Astrocyte of the cerebellum (primary cell): ENCODE measurements at regions not wholly inside any gene's neighbourhood (a gene's known extent, or its start where the extent isn't known, plus 50 kb on each side); places are given as distances from the start of the nearest gene placed in this dataset.

Source experiments
- DNase-seq: peaks from one replicate; pipeline ENCODE4 v3.0.0-alpha.2; 2011; ENCODE audit warnings: low read depth
- H3K4me3 ChIP-seq: 2 replicates; pipeline ENCODE4 v1.5.1; 2011; ENCODE audit warnings: mild to moderate bottlenecking, low read depth, low read length, moderate library complexity
- in situ Hi-C: cut with HindIII; loops from 2 replicates; pipeline ENCODE4 v1.10.0; 2017; ENCODE audit warnings: low sequenced_read_pairs
- TF ChIP-seq, protein P1 (sequence below): IDR thresholded peaks from 2 replicates; pipeline ENCODE4 v1.5.1; 2012; ENCODE audit warnings: low read length, low read depth, moderate library complexity, mild to moderate bottlenecking; ENCODE audit errors: missing control alignments

DNA sequence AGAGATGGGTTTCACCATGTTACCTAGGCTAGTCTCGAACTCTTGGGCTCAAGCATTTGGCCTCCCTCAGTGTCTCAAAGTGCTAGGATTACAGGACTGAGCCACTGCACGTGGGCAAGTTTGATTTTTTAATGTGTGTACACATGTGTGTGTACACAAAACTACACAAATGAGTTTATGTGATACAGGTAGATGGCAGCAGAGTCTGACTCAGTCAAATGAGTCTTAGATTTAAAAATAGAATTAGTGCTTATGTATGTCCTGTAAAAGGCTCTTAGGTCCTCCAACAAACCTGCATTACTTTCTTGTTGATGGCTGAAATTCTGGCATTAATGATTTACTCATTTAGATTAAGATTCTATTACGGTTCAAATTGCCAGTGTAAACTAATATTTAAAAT lies 293.7 kb downstream of the PCDH17 start:
- no peak overlapping the region for H3K4me3 ChIP-seq
- DNase-seq = no peak
- TF ChIP-seq, protein P1, sequence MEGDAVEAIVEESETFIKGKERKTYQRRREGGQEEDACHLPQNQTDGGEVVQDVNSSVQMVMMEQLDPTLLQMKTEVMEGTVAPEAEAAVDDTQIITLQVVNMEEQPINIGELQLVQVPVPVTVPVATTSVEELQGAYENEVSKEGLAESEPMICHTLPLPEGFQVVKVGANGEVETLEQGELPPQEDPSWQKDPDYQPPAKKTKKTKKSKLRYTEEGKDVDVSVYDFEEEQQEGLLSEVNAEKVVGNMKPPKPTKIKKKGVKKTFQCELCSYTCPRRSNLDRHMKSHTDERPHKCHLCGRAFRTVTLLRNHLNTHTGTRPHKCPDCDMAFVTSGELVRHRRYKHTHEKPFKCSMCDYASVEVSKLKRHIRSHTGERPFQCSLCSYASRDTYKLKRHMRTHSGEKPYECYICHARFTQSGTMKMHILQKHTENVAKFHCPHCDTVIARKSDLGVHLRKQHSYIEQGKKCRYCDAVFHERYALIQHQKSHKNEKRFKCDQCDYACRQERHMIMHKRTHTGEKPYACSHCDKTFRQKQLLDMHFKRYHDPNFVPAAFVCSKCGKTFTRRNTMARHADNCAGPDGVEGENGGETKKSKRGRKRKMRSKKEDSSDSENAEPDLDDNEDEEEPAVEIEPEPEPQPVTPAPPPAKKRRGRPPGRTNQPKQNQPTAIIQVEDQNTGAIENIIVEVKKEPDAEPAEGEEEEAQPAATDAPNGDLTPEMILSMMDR = no peak
- in situ Hi-C loops = no loop called here

DNA sequence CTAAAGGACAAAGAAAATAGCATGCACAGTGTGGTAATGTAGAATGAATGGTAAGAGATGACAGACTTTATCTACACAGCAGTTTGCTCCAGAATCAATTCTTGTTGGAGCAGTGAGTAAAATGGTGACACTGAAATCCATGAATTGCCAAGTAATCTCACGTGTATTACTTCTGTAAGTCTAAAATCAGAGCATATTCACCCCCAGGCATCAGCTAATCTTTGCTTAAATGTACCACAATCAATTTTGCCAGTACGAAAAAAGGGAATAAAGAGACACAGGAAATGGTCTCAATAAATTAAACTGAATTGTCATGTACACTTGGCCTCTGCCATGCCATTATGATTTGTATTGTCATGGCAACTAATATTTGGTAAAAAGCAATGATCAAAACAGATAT lies 294.2 kb downstream of the PCDH17 start:
- H3K4me3 ChIP-seq = no peak overlapping the region
- in situ Hi-C loops = no loop called here
- DNase-seq = no peak
- TF ChIP-seq, protein P1 = no peak

DNA sequence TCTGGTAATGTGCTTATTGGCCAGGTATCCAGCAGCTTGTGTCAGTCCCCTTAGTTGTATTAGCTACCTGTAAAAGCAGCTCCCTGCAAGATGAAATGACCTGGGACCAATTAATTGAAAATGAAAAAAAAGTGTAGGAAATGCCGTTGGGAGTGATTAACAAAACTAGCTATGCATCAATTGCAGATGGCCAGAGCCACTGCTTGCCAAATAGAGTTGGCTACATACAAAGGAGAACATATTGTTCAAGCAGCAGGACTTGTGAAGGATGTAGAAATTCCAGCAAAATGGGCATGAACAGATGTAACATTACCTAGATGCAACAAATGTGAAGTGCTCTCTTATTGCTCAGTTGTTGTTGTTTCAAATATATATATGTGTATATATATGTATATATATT lies 300.5 kb downstream of the PCDH17 start:
- in situ Hi-C loops = no loop called here
- no peak overlapping the region for H3K4me3 ChIP-seq
- TF ChIP-seq, protein P1 = no peak
- DNase-seq = no peak

DNA sequence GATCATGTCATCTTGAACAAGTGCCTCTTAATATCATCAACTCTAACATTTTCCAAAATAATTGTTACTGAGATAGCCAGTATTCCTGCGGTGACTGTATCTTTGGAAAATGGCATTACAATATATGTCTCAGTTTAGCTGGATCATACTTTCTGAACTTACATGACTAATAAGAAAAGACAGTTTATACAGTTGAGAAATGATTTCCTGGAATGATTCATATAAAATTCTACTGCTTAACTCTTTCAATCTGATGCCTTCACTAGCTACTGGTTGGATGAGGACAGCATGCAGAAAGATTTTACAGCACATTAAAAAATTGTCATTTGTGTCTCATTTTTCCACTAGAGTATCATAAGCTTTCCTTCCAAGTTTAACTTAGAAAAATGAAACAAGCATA lies 302.1 kb downstream of the PCDH17 start:
- TF ChIP-seq, protein P1 = no peak
- in situ Hi-C loops = no loop called here
- no peak for DNase-seq

DNA sequence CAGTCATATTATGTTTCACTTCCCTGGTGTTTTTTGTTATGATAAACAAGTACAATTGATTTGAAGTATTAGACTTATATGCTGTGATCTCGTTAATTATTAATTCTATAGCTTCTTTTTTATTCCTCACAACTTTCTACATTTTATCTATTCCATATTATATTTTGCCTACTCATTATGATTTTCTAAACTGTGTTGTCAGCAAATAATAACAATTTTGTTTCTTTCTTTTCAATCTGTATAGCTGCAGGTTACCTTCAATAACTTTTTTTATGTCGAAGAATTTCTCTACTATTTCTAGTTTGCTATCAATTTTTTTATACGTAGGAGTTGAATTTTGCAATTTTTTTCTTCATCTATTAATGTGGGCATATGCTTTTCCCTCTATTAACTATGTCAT lies 304.4 kb downstream of the PCDH17 start:
- DNase-seq = no peak
- TF ChIP-seq, protein P1 = no peak
- no peak overlapping the region for H3K4me3 ChIP-seq
- in situ Hi-C loops = no loop called here

More for the DNA sequence above, 302.1 kb downstream of the PCDH17 start:
- H3K4me3 ChIP-seq = no peak overlapping the region

DNA sequence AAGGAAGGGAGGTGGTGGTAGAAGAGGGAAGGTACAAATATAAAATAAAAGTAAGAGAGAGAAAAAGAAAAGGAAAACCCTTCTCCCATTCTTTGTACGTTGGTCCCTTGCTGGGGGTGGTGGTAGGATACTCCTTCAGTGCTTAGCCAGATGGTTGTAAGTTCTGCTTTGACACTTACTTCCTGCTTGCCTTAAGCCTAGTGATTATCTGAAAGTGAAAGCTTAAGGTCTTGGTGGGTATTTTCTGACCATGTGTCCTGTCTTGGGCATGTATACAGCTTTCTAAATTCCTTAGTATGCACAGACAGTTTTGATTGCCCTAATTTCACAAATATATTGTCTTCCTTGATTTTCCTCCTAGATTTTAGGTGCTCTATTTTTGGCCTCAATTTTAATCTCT lies 314.8 kb downstream of the PCDH17 start:
- TF ChIP-seq, protein P1 = no peak
- no peak for DNase-seq
- in situ Hi-C loops = no loop called here
- no peak overlapping the region for H3K4me3 ChIP-seq

DNA sequence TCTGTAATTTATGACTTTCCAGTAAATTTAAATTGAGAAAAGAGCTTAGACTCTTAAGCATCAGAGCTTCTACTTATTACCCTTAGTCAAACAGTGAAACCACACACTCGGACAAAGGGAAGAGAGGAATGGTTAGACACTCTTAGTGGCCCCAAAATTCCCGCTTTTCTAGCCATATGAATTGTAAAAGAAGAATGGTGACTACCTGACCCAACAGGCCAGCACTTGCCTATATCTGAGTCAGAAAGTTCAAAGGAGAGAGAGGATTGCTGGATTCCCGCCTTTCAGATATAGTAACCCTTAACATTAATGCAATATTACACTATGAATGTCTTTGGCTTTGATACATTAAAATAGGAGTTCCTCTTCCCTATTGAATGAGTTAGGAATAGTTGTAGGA lies 317.3 kb downstream of the PCDH17 start:
- in situ Hi-C loops = no loop called here
- DNase-seq = no peak
- H3K4me3 ChIP-seq = no peak overlapping the region
- TF ChIP-seq, protein P1 = no peak
